ENCODE measurements at regions not wholly inside any gene's neighbourhood (a gene's known extent, or its start where the extent isn't known, plus 50 kb on each side); places are given as distances from the start of the nearest gene placed in this dataset.

GRCh38 chr9:75238311-75238976, 150.1 kb downstream of the OSTF1 start:
- no peak overlapping the region for H3K27ac ChIP-seq (ENCODE audit: low read depth in 2 of 2, low read length in 1 of 2)
- no peaks in the 10 kb centered on the region for H3K4me1 ChIP-seq (ENCODE audit: control insufficient read depth in 1 of 2, insufficient read depth in 2 of 2, low read depth in 1 of 2, low read length in 1 of 2)
- no peaks in the 10 kb centered on the region for H3K36me3 ChIP-seq (replicated peaks in 1 of 2; ENCODE audit: control insufficient read depth in 1 of 2, insufficient read depth in 2 of 2, low read length in 1 of 2)
- no peaks in the 10 kb centered on the region for H3K27me3 ChIP-seq (ENCODE audit: insufficient read depth)
- no peaks in the 10 kb centered on the region for H3F3A ChIP-seq (replicated peaks; ENCODE audit: insufficient read depth)
- H3K9me2 ChIP-seq, result no peaks in the 10 kb centered on the region
- WGBS (ENCODE audit: low lambda C conversion rate), result 7% methylated on average over 11 of the region's 11 CpGs
- H4K20me1 ChIP-seq (ENCODE audit: insufficient read depth), result no peaks in the 10 kb centered on the region
- no peak overlapping the region for H3K4me2 ChIP-seq
- DNase-seq, result peak; percentile 32
- no peak overlapping the region for H3K9ac ChIP-seq
- CTCF ChIA-PET, result interaction anchor here (0.9 to 2.8 kb wide), 4 partner anchors 10 to 53 kb away, joined by 3 to 14 read pairs (median 6); no protein-coding TSS in a partner anchor
- no peaks in the 10 kb centered on the region for H3K79me2 ChIP-seq (ENCODE audit: insufficient read depth)
- no peak overlapping the region for H3K4me3 ChIP-seq (ENCODE audit: low read depth in 2 of 2, low read length in 1 of 2)
- no peak overlapping the region for H2AFZ ChIP-seq (ENCODE audit: low read depth)
- no peaks in the 10 kb centered on the region for H3K9me3 ChIP-seq
- POLR2A ChIA-PET, result no interaction called here
- TF ChIP-seq EZH2phosphoT487 (IDR thresholded peaks at IDR 0.05; ENCODE audit: borderline replicate concordance, low read depth) (no peak), RFX5 (IDR thresholded peaks at IDR 0.05; ENCODE audit: low read length) (no peak), FOXM1 (IDR thresholded peaks at IDR 0.05; ENCODE audit: low read depth) (no peak), SMC3 (IDR thresholded peaks at IDR 0.05; ENCODE audit: low read depth, low read length) (peak; percentile 46; the same call in 1 of the 2 replicates), RAD21 (IDR thresholded peaks at IDR 0.05; ENCODE audit: low read length) (peak; percentile 59), MXI1 (IDR thresholded peaks at IDR 0.05; ENCODE audit: low read depth, low read length) (no peak), NFIC (IDR thresholded peaks at IDR 0.05; ENCODE audit: borderline replicate concordance) (no peak), NRF1 (IDR thresholded peaks at IDR 0.05; ENCODE audit: low read depth, low read length) (no peak)
- TF ChIP-seq, protein P1, sequence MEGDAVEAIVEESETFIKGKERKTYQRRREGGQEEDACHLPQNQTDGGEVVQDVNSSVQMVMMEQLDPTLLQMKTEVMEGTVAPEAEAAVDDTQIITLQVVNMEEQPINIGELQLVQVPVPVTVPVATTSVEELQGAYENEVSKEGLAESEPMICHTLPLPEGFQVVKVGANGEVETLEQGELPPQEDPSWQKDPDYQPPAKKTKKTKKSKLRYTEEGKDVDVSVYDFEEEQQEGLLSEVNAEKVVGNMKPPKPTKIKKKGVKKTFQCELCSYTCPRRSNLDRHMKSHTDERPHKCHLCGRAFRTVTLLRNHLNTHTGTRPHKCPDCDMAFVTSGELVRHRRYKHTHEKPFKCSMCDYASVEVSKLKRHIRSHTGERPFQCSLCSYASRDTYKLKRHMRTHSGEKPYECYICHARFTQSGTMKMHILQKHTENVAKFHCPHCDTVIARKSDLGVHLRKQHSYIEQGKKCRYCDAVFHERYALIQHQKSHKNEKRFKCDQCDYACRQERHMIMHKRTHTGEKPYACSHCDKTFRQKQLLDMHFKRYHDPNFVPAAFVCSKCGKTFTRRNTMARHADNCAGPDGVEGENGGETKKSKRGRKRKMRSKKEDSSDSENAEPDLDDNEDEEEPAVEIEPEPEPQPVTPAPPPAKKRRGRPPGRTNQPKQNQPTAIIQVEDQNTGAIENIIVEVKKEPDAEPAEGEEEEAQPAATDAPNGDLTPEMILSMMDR (IDR thresholded peaks at IDR 0.05), result peak; percentile 58
- TF ChIP-seq, protein P2, sequence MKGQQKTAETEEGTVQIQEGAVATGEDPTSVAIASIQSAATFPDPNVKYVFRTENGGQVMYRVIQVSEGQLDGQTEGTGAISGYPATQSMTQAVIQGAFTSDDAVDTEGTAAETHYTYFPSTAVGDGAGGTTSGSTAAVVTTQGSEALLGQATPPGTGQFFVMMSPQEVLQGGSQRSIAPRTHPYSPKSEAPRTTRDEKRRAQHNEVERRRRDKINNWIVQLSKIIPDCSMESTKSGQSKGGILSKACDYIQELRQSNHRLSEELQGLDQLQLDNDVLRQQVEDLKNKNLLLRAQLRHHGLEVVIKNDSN (IDR thresholded peaks at IDR 0.05; ENCODE audit: borderline replicate concordance, low read depth), result no peak

DNA sequence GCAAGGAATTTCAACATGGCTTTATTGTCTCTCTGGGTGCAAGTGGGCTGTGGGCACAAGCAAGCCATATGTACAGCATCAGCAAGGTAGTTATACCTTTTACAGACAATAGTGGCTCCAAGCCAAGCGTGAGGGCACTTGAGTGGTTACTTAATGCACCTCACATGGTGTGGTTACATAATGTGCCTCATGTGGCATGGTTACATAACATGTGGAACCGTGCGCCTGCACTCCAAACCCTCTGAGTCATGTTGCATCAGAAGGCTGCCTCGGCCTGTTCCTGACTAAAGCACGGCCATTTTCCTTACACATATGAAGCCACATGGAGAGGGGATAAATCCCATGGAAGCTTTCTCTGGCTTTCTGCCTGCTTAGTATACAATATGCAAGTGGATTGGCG, 150.9 kb downstream of the OSTF1 start:
- Histone ChIP-seq H3K9me2 (no peaks in the 10 kb centered on the region), H3K27me3 (ENCODE audit: insufficient read depth) (no peaks in the 10 kb centered on the region), H3K4me3 (ENCODE audit: low read depth in 2 of 2, low read length in 1 of 2) (no peak overlapping the region), H3K9ac (no peak overlapping the region), H3K27ac (ENCODE audit: low read depth in 2 of 2, low read length in 1 of 2) (no peak overlapping the region), H2AFZ (ENCODE audit: low read depth) (no peak overlapping the region), H4K20me1 (ENCODE audit: insufficient read depth) (no peaks in the 10 kb centered on the region), H3K79me2 (ENCODE audit: insufficient read depth) (no peaks in the 10 kb centered on the region), H3K9me3 (no peaks in the 10 kb centered on the region), H3K36me3 (replicated peaks in 1 of 2; ENCODE audit: control insufficient read depth in 1 of 2, insufficient read depth in 2 of 2, low read length in 1 of 2) (no peaks in the 10 kb centered on the region), H3K4me2 (no peak overlapping the region), H3K4me1 (ENCODE audit: control insufficient read depth in 1 of 2, insufficient read depth in 2 of 2, low read depth in 1 of 2, low read length in 1 of 2) (no peaks in the 10 kb centered on the region), H3F3A (replicated peaks; ENCODE audit: insufficient read depth) (no peaks in the 10 kb centered on the region)
- 11% methylated on average over 6 of the region's 6 CpGs for WGBS (ENCODE audit: low lambda C conversion rate)
- no peak for DNase-seq
- TF ChIP-seq NFIC (IDR thresholded peaks at IDR 0.05; ENCODE audit: borderline replicate concordance) (no peak), FOXJ3 (CRISPR knock-in tag; IDR thresholded peaks at IDR 0.05) (no peak), JUND (IDR thresholded peaks at IDR 0.05) (no peak), POLR2AphosphoS5 (IDR thresholded peaks at IDR 0.05; ENCODE audit: low read depth, low read length) (no peak)
- CTCF ChIA-PET, result interaction anchor here (1.3 to 2.8 kb wide), 3 partner anchors 12 to 53 kb away, joined by 3 to 14 read pairs (median 8); no protein-coding TSS in a partner anchor
- POLR2A ChIA-PET, result no interaction called here
